Osteoblast (primary cell): ENCODE measurements at regions not wholly inside any gene's neighbourhood (a gene's known extent, or its start where the extent isn't known, plus 50 kb on each side); places are given as distances from the start of the nearest gene placed in this dataset.

Source experiments
- DNase-seq: peaks from one replicate; pipeline ENCODE4 v3.0.0; 2011; ENCODE audit warnings: low spot score, mixed read lengths; ENCODE audit not compliant: insufficient read length; ENCODE audit errors: missing footprints
- H2AFZ ChIP-seq: 2 replicates; pipeline ENCODE4 v1.6.0; 2011; ENCODE audit warnings: mild to moderate bottlenecking, low read length
- H3K27ac ChIP-seq: 2 replicates; pipeline ENCODE4 v1.5.1; 2011; ENCODE audit warnings: mild to moderate bottlenecking, low read depth, low read length, moderate library complexity
- H3K27me3 ChIP-seq: 2 replicates; pipeline ENCODE4 v1.6.0; 2012; ENCODE audit warnings: mild to moderate bottlenecking, control low read depth, inconsistent platforms, low read length, moderate library complexity; ENCODE audit not compliant: insufficient read depth
- H3K36me3 ChIP-seq: 2 replicates; pipeline ENCODE4 v1.5.1; 2011; ENCODE audit warnings: mild to moderate bottlenecking, low read length, control low read depth, moderate library complexity; ENCODE audit not compliant: insufficient read depth
- H3K4me1 ChIP-seq: 2 replicates; pipeline ENCODE4 v1.5.1; 2011; ENCODE audit warnings: mild to moderate bottlenecking, low read length, control low read depth, moderate library complexity; ENCODE audit not compliant: insufficient read depth
- H3K4me2 ChIP-seq: 2 replicates; pipeline ENCODE4 v1.6.0; 2011; ENCODE audit warnings: mild to moderate bottlenecking, low read length; ENCODE audit not compliant: insufficient read depth
- H3K4me3 ChIP-seq: fragments of 200-600 bp; sonication (generic); 3 replicates; pipeline ENCODE4 v1.5.1; 2012; ENCODE audit warnings: mild to moderate bottlenecking, low read length, inconsistent platforms; ENCODE audit not compliant: insufficient read depth
- H3K79me2 ChIP-seq: 2 replicates; pipeline ENCODE4 v1.6.0; 2012; ENCODE audit warnings: mild to moderate bottlenecking, low read length, control low read depth, inconsistent platforms; ENCODE audit not compliant: insufficient read depth
- H3K9me3 ChIP-seq: 2 replicates; pipeline ENCODE4 v1.5.1; 2011; ENCODE audit warnings: low read depth, low read length, control low read depth
- H4K20me1 ChIP-seq: 2 replicates; pipeline ENCODE4 v1.6.0; 2012; ENCODE audit warnings: mild to moderate bottlenecking, low read length, control low read depth; ENCODE audit not compliant: insufficient read depth
- TF ChIP-seq, protein P1 (sequence below): IDR thresholded peaks from 2 replicates; pipeline ENCODE4 v1.5.1; 2011; ENCODE audit warnings: mild to moderate bottlenecking, low read depth, low read length, moderate library complexity; ENCODE audit errors: extremely low read depth

DNA sequence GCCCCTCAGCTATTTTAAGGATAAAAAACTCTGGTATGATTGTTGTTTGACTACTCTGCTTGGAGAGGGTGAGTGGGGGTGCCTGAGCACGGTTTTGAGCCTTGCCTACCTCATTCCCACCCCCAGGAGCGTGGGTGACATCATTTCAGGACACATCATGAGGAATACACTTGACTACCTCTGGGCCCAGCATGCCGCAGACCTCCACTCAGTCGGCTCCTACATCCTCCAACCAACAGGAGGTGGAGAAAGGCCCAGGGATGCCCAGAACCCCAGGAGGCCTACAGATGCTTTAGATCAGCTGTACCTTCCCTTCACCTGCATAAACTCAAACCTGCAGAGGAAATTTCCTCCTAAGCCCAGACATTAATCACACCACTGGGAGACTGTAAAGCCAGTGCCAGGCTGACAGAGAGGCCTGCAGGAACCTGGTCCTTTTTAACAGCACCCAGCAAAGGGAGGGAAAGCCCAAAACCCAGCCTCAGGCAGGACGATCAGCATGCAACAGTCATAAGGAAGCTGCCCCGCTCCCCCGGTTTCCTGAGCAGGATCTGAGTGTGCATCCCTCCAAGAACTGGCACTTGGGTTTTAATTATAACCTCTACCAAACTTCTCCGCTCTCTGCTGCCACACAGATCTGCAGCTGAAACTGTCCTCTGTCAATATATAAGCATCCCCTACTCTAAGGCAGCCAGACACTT lies 61.7 kb upstream of the ZNRF2 start:
- H3K4me2 ChIP-seq = no peak overlapping the region
- no peaks in the 10 kb centered on the region for H3K9me3 ChIP-seq
- H3K79me2 ChIP-seq = no peaks in the 10 kb centered on the region
- no peak for DNase-seq
- H3K27ac ChIP-seq = no peak overlapping the region
- no peak overlapping the region for H2AFZ ChIP-seq
- peaks cover 25% of the 10 kb centered on the region for H3K4me1 ChIP-seq
- H3K27me3 ChIP-seq = peaks cover 9% of the 10 kb centered on the region
- TF ChIP-seq, protein P1, sequence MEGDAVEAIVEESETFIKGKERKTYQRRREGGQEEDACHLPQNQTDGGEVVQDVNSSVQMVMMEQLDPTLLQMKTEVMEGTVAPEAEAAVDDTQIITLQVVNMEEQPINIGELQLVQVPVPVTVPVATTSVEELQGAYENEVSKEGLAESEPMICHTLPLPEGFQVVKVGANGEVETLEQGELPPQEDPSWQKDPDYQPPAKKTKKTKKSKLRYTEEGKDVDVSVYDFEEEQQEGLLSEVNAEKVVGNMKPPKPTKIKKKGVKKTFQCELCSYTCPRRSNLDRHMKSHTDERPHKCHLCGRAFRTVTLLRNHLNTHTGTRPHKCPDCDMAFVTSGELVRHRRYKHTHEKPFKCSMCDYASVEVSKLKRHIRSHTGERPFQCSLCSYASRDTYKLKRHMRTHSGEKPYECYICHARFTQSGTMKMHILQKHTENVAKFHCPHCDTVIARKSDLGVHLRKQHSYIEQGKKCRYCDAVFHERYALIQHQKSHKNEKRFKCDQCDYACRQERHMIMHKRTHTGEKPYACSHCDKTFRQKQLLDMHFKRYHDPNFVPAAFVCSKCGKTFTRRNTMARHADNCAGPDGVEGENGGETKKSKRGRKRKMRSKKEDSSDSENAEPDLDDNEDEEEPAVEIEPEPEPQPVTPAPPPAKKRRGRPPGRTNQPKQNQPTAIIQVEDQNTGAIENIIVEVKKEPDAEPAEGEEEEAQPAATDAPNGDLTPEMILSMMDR = no peak
- no peaks in the 10 kb centered on the region for H3K36me3 ChIP-seq
- no peaks in the 10 kb centered on the region for H4K20me1 ChIP-seq
- H3K4me3 ChIP-seq = no peak overlapping the region

DNA sequence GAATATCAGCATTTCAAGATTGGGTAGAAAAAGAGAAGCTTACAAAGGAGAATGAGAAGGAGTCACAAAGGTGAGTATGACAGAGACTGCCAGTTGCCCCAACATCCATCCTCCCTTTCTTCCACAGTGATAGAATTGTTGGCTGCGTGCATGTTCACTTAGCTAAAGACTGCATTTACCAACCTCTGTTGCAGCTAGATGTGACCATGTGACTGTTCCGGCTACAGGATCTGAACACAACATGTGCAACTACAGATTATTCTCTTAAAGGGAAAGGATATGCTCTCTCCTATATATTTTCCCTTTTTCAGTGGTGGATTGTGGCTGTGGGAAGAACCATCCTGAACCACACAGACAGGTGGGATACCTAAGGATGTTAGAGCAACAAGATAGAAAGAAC lies 60.5 kb upstream of the ZNRF2 start:
- Histone ChIP-seq H3K4me1 (peaks cover 25% of the 10 kb centered on the region), H2AFZ (no peak overlapping the region), H3K27ac (no peak overlapping the region), H3K9me3 (no peaks in the 10 kb centered on the region), H3K4me3 (no peak overlapping the region), H3K79me2 (no peaks in the 10 kb centered on the region), H3K4me2 (no peak overlapping the region), H3K27me3 (peaks cover 6% of the 10 kb centered on the region), H4K20me1 (no peaks in the 10 kb centered on the region), H3K36me3 (no peaks in the 10 kb centered on the region)
- TF ChIP-seq, protein P1 = no peak
- DNase-seq = no peak

DNA sequence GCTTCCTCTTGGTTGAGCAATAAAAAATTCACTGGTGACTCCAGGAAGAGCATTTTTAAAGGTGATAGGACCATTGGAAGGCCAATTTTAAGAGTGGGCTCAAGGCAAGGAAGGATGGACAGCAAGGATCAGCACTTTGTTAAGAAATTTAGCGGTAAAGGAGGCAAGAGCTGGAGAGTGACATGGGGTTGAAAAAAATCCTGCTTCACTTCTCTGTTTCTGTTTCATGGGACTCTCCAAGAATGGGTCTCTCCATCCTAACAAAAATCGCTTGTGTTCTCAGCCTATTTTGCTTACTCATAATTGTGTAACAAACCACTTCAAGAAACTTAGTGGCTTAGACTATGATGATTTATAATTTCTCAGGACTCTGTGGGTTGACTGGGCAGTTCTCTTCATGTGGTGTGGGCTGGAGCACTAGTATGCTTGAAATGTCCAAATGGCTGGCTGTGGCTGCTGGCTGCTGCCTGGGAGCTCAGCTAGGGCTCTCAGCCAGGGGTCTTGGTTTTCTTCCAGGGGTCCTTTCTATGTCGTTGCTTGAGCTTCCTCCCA lies 59.8 kb upstream of the ZNRF2 start:
- peak overlapping the region; percentile 39 for H3K4me2 ChIP-seq
- TF ChIP-seq, protein P1 = no peak

DNA sequence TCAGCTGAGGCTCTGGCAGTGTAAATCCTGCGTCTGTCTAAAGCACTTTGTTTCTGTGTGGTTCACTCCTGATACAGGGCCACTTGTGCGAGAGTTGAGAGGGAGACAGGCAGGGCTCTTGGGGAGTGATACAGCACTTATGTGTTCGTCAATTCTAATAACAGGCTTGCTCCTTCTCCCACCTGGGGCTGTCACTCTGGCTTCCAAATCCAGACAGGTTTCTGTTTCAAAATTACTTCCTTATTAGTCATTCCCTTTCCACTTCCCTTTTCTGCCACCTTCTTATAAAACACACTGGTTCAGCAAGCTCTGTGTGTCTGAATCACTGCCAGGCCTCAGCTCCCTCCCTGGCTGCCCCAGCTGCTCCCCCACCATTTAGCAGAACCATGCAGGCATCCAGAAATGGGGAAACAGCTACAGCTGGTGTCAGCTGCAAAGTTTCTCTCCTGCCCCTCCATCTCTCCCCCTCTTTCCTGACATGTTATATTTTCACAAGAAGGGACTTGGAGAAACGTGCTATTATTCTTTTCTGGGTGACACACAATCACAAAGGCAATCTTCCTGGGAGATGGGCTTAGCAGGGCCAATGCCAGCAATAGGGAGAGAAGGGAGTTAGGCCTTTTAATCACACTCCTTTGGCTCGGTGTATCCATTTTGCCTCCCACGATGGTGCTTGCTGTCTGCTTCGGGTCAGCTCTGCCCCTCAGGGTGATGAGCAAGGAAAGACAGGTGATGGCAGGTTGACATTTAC lies 58.4 kb upstream of the ZNRF2 start:
- no peak for DNase-seq

More for the DNA sequence above, 59.8 kb upstream of the ZNRF2 start:
- no peak overlapping the region for H2AFZ ChIP-seq
- H3K4me1 ChIP-seq = peaks cover 25% of the 10 kb centered on the region
- no peak overlapping the region for H3K4me3 ChIP-seq
- H3K36me3 ChIP-seq = no peaks in the 10 kb centered on the region
- H3K27ac ChIP-seq = peak overlapping the region; percentile 9
- DNase-seq = no peak
- H3K27me3 ChIP-seq = peaks cover 3% of the 10 kb centered on the region
- H3K9me3 ChIP-seq = no peaks in the 10 kb centered on the region
- H3K79me2 ChIP-seq = no peaks in the 10 kb centered on the region
- no peaks in the 10 kb centered on the region for H4K20me1 ChIP-seq

More for the DNA sequence above, 58.4 kb upstream of the ZNRF2 start:
- Histone ChIP-seq H3K36me3 (no peaks in the 10 kb centered on the region), H2AFZ (no peak overlapping the region), H3K4me1 (peaks cover 25% of the 10 kb centered on the region), H4K20me1 (no peaks in the 10 kb centered on the region), H3K79me2 (no peaks in the 10 kb centered on the region), H3K4me2 (no peak overlapping the region), H3K27ac (no peak overlapping the region), H3K9me3 (no peaks in the 10 kb centered on the region), H3K4me3 (no peak overlapping the region), H3K27me3 (peaks cover 4% of the 10 kb centered on the region)
- TF ChIP-seq, protein P1 = no peak
